A204.1 (cell line): ENCODE measurements at regions not wholly inside any gene's neighbourhood (a gene's known extent, or its start where the extent isn't known, plus 50 kb on each side); places are given as distances from the start of the nearest gene placed in this dataset.
A peak's percentile ranks its signal among the peaks of the same experiment; 100 is the strongest.
"Not testable (repeated sequence)": the region's sequence is repeated elsewhere in the genome, so short reads cannot be mapped to it uniquely, and the experiment has no call there.

Source experiments
- FAIRE-seq: peaks from 2 replicates; lab custom pipeline; 2012; peaks lifted over from hg19 to GRCh38; lab: Jason Lieb, UNC

DNA sequence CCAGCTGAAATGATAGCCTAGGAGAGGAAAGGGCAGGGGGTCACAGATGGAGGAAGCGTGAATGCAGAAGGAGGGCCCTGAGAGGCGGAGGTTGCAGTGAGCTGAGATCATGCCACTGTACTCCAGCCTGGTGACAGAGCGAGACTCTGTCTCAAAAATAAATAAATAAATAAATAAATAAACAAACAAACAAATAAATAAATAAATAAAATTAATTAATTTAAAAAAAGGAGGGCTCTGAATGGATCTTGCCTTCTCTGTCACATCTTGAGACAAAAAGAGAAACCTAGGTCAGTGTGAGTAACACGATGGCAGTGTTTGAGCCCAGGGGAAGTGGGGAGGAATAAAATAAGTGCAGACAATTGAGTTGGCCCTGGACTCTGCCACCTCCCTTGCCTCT lies 182.3 kb upstream of the DAAM1 start:
- not testable (repeated sequence) for FAIRE-seq

DNA sequence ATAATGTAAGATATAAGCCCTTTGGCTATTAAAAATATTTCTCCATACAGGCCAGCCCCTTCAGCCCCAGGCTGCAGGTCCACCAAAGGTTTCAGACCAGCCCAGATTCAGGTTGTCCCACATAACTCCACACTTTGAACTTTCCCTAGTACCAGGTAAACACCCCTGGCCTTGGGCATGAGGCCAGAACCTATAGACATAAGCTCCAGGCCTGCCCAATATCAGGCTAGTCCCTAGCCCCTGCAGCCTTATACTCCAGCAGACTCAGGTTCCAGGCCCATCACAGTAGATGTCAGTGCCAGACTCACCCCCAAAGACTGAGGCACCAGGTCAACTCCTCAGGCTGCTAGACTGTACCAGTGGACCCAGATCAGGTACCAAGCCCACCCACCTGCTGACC lies 178.5 kb upstream of the DAAM1 start:
- FAIRE-seq = no peak

DNA sequence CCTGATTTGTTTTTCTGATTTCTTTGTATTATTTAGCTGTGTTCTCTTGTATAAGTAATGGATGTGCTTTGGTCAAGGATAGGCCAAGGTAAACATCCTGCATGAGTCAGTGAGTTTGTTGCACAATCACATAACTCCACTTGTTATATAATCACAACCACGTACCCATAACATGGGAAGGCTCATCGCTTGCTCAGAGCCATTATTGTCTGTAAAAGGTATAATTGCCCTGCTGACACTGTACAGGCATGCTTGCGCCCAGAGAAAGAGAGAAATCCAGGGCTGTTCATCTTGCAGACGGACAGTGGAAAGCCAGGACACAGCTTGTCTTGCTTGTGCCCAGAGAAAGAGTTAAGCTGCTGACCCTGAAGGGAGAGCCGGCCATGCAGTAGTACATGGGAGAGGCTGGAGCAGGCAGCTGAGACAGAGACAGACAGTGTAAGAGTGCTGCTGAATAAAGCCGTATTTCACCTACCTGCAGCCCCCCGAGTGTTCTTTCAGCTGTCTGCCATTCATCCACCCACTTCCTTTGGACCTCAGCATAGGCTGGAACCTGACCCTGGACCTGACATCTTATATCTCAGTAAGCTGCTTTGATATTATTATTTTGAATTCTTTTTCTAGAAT lies 174.7 kb upstream of the DAAM1 start:
- no peak for FAIRE-seq

DNA sequence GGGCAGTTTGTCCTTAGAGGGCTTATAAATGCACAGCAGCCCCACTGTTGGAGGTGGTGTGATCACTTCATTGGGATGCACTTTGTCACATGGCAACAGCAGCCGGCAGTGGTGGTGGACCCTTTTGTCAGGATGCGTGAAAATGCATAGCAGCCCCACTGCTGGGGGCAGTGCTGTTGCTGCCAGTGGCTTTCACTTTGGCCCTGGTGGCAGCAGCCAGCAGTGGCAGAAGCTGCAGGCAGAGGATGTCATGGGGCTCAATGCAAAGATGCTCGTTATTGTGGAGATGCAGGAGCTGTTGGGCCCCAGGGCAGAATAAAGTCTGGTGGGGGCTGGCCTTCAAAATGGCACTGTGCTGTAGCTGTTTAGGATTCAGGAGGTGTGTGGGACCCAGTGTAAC lies 173.0 kb upstream of the DAAM1 start:
- no peak for FAIRE-seq

DNA sequence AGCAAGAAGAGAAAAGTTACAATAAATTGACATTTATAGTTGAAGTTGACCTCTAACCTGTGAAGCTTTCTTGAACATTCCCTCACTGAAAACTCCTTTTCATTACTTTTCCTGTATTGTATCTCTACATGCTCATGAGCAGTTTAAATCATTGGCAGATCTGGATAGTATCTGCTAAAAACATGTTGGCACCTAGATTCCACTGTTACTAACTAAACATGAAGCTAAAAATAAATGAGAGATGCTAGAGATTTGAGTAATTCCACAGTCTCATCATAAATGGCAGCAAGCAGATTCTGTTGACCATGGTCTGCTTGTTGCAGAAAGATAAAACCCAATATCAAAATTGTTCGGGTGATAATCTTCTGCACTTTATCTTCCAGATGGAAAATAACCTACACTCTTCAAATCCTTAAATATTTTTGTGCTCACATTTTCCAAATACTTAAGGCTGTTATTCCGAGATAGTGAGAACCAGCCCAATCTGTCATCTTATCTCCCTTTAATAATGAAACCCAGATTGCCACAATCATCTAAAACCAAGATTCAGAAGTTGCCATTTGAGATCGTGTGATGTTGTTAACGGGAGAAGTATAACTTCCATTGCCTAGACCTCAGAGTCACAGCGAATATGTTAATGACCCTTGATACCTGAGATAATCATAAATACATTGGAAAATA lies 171.0 kb upstream of the DAAM1 start:
- FAIRE-seq = no peak

DNA sequence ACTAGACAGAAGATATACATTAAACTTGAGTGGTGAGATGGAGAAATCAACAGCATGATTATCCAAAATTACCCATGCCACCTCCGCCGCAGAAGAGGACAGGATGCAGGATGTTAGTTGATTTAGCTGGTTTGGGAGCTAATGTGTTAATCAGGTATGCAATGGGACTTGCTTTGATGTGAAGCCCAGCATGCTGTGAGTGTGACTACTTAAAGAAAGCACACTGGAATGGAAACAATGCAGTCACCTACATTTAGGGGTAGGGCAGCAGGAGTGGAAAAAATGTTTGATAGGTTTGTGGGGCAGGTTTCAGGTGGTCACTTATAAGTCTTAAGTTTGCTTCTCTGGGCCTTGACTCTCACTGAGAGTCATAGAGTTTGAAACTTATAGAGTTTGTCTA lies 170.0 kb upstream of the DAAM1 start:
- no peak for FAIRE-seq

DNA sequence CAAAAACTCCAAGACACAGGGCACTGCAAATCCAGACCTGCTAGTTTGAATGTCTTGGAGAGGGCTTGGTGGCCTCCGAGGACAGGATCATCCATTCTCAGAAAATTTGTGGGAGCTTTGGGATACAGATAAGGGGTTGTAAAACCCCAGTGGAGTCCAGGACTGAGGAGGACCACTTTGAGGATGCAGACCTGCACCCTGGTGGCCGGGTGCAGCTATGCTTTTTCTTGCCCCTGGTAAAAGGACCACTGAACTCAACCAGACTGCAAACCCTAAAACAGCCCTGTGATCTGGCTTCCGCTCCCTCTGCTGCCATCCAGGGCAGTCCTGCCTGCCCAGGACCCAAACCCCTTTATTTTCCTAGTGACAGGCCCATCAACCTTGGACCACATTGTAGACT lies 169.5 kb upstream of the DAAM1 start:
- FAIRE-seq = no peak

DNA sequence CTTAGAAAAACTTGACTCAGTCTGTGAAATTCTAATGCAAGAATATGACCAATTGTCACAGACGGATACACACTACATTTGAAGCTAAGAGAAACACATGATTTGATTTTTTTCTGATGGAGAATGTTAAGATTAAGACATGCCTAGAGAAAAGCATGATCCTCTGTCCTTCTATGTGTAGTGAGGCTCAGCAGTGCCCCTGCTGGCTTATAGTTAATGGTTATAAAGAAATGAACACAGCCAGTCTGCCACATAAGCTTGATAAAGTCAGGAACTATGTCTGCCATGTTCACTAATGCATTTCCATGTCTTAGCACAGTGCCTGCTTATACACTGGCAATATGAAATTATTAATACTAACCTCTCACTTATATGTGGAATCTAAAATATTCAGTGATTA lies 168.1 kb upstream of the DAAM1 start:
- FAIRE-seq = no peak

DNA sequence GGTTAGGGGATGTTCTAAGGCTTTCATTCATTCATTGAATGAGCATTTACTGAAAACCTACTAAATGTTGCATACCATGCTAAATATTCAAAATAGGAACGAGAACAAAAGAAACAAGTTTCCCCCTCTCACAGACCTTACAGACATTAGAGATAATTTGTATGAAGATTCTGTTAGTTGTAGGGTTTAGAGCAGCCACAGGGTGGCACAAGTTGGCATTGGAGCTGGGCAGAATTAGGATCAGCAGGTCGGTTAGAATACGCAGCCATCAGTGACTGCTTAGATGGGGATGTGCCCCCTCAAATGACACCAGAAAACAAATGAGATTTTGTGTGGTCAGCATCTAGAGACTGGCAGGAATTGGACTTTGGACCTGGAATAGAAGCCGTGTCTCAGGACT lies 166.3 kb upstream of the DAAM1 start:
- no peak for FAIRE-seq

DNA sequence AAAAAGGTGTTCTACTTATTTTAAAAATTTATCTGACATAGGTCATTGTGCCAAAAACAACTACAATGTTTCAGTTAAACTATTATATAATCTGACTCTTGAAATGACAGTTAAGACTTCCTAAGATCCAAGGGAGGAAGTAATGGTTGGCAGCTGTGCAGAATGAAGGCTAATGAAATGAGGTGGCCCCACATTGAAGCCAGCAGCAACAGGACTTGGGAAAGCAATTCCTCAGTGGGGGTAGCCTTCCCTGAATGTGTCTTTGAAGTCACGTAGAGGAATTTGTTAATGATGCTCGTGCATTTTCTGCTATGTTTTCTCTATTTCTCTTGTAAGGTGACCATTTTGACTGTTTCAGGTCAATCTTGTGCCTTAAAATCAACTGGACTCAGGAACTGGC lies 162.4 kb upstream of the DAAM1 start:
- FAIRE-seq = no peak

DNA sequence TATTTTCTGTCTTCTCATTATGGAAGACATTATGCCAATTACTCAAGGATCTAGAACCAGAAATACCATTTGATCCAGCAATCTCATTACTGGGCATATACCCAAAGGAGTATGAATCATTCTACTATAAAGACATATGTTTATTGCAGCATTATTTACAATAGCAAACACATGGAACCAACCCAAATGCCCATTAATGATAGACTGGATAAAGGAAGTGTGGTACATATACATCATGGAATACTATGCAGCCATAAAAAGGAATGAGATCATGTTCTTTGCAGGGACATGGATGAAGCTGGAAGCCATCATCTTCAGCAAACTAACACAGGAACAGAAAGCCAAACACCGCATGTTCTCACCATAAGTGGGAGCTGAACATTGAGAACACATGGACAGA lies 161.8 kb upstream of the DAAM1 start:
- not testable (repeated sequence) for FAIRE-seq

DNA sequence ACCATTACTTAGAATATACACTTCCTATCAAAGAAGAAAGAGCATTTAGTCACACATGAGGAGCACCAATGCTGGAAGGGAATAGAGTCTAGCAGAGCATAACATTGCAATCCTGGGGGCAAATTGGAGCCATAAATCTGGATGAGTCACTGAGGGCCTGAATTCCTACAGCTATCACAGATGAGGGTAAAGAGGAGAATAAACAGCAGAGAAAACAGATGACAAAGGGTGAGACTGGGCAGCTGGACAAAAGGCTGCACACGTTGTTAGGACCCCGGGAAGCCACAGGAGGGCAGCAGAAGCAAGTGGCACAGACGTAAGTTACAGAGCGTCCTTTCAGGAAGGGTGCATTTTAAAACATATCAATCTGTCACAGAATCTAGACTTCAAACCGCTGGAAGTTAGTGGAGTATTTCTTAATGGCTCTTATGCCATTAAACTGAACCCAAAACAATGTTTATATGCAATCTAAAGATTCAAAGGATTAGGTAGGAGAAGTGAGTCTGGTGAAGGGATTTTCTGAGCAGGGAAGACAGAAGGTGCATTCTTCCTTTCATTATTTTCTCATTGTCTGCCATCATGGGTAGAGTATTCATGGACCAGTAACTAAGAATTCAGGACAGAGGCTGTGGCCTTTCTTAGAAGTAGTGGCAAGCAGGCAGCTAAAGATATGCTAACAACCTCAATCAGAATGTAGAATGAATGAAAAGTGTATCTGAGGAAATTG lies 159.8 kb upstream of the DAAM1 start:
- FAIRE-seq = peak; percentile 25

DNA sequence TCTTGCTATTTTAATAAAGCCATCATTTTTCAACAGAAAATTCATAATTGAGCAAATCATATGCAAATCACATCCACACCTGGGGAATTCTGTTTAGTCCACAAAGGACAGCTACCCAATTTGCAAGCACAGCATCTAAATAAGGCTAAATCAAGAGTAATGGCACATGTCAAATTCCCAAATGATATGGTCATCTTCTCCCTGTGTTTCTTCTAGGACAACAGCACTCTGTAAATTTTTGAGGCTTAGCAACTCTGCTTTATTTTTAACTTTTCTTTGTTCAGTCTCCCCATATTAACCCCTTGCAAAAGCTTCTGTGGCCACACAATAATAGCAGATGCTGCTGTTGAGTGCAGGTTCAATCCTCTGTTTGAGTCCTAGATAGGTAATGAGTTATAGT lies 155.6 kb upstream of the DAAM1 start:
- FAIRE-seq = no peak

DNA sequence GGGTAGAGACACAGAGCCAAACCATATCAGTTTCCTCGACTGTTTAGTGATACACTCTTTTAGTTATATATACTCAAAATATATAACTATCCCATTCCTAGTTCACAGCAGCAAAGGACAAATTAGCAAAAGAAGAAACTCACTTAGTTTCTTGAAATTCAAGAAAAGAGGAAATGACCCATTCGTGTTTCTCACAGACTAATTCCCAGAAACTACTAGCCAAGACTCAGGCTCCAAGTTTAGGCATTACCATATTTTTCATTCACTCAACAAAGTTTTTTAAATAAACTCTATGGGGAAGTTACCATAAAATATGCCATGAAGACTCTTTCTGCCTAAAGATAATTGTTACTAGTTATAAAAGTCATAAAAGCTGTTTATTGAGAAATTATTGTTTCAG lies 152.3 kb upstream of the DAAM1 start:
- no peak for FAIRE-seq

DNA sequence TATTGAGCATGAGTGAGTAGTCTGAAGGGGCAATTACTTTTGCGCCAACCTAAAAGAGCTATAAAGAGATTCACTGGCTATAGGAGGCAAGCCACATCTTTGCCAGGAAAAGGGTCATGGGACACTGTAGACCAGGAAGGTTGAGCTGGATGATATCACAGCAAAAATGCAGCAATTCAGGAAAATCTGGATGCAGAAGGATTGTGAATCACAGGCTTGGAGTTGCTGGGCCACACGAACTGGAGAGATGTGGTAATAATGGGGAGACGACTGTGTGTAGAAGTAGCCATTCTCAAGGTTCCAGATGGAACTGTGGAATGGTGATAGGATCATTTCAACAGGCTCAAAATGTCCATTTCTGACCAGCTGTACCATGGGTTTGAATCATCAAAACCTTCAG lies 151.4 kb upstream of the DAAM1 start:
- no peak for FAIRE-seq

DNA sequence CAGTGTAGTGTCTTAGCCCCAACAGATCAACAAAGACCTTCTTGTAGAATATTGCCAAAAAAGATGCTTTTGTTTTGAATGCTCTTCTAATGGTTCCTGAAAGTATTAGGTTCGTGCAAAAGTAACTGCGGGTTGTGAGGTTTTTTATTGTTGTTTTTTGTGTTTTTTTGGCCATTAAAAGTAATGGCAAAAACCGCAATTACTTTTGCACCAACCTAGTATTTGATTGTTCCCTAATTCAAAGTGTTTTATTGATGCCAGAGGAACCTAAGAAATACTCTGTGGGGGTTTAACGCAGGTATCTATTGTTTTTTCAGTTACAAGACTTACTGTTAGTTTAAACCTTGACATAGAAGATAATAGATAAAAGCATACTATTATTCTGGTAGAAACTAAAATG lies 150.8 kb upstream of the DAAM1 start:
- no peak for FAIRE-seq

DNA sequence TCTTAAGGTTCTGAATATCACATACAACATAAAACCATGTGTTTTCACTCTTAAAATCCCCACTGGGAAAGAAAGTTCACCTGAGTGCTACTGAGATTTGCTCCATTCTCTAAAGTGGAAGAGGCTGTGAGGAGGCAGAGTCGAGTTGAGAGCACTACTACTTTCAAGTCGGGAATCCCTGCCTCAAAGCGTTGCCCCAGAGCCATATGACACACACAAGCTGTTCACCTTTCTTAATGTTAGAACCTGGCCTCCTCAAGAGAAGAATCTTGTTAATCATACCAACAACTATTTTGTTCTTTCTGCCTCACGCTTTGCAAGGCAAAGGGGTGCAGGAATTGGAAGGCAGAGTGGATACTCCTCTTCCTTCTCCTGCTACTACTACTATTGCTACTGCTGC lies 149.7 kb upstream of the DAAM1 start:
- no peak for FAIRE-seq

DNA sequence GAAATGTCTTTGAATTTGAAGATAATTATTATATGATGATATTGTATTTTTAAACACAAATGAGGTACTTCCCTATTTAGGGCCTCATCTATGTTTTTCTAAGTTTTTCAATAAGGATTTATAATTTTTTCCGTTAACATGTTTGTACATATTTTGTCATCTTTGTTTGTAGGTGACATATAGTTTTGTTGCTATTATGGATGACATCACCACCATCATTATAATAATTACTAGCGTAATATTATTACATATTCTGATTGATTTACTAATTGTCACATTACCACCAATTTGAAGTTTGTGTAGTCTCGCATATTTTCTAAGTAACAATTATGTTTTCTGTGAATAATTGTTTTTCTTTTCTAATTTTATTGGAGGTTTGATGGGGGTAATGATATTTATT lies 147.2 kb upstream of the DAAM1 start:
- FAIRE-seq = peak; percentile 6

DNA sequence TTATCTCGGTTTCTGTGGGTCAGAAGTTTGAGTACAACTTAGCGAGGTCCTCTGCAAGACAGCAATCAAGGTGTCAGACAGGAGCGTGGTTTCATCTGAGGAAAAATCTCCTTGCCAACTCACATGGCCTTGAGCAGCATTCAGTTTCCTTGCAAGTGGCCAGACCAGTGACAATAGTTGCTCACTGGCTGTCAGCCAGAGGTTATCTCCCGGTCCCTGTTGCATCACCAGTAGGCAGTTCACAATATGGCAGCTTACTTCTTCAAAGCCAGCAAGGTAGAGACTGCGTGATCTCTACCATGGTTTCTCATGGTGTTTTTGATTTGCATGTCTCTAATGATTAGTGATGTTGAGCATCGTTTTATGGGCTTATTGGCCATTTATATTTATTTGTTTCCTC lies 143.8 kb upstream of the DAAM1 start:
- no peak for FAIRE-seq

DNA sequence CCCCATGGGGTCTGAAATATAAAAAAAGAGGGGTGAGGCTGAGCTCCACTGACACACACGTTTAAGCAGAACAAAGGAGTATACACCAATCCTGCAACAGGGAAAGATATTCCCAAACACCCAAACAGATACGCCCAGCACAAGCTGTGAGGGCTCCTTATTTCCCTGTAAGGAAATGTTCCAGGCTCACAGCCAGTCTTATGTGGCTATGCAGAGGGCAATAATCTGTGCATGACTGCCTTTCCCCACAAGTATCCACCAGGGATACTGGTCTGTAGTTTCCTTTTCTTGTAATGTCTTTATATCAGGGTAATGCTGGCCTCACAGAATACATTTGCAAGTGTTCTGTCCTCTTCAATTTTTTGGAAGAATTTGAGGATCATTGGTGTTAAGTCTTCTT lies 141.7 kb upstream of the DAAM1 start:
- FAIRE-seq = no peak

DNA sequence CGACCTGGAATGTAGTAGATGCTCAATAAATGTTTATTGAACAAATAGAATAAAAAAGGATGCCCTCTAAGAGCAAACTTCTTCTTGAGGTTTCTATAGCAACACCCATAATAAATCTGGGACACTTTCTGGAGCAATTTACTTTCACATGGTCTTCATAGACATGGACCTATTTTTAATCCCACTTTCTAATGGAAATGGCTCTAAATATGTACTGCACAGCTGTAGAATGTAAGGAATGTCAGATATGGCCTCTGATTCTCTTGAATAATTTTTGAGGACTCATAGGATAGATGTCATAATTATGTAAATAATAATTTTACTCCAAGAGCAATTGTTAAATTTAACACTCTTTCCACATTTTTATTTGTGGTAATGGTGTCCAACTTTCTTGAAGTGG lies 133.5 kb upstream of the DAAM1 start:
- no peak for FAIRE-seq

DNA sequence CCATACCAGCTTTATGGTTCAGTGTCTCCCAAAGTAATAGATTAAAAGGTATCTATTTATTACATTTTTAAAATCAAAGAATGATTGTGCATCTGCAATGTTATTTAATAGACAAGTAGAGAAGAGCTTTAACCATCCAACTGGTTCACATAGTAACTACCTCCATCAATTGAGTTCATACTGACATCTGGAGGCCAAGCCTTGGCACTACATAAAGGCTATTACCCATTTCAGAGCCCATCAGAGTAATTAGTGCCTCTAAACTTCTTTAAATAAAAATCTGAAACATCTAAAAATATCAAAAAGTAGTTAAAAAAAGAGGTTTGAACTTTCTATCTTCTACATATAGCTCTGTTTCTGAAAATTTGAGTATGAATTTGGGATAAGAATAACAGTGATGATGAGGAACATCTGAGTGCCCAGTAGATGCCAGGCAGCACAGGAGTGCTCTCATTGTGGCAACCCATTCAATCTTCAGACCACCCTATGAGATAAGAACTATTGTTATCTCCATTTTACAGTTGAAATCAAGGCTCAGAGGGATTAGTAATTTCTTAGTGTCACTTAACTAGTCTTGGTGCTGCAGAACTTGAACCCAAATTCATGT lies 132.9 kb upstream of the DAAM1 start:
- FAIRE-seq = peak; percentile 94

DNA sequence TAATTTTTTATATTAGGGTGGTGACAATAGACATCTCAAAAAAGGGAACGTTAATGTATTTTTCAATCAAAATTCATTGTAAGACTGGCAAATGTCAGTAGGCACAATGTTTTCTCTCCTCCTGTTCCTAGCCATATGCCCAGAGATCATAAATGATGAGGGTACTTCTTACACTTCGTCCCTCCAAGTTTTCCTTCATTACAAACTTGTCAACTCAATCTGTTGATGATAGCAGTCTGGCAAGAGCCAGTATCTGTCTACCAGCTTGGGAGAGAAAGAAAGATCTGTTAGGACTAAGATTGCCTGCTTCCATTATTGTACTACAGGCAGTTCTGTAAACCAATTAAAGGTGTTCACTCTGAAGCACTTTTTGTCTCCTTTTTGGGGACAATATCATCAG lies 130.9 kb upstream of the DAAM1 start:
- no peak for FAIRE-seq
